ENCODE measurements at regions not wholly inside any gene's neighbourhood (a gene's known extent, or its start where the extent isn't known, plus 50 kb on each side); places are given as distances from the start of the nearest gene placed in this dataset.

DNA sequence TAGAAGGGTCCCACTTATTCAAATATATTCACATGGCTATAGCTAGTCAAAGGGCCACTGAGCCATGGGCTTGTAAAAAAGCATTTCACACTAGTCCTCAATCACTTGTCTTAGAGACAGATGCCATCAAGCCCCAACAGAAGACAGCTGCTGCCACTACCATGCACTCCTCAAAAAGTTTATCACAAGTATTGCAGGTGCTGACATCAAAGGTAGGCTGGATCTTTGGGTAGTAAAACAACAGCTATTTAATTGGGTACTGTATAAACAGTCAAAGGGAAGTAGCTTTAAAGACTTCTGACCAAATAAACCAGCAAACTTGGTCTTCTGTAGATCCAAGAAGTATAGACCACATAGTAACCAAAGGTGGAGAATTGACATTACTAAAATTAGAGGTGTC, 59.2 kb upstream of the FER start:
- Histone ChIP-seq H2AFZ (no peak overlapping the region), H3K27ac (ENCODE audit: low read depth) (0 out of 2 replicates have a peak overlapping the region, but pooled peaks have one; percentile 17), H3K79me2 (replicated peaks; ENCODE audit: insufficient read depth) (no peaks in the 10 kb centered on the region), H3K4me2 (no peak overlapping the region), H3K36me3 (ENCODE audit: insufficient read depth) (no peaks in the 10 kb centered on the region), H3K9me2 (ENCODE audit: insufficient read depth) (peaks cover 8% of the 10 kb centered on the region; the same call in 1 of the 2 replicates), H3K4me3 (no peak overlapping the region), H3F3A (replicated peaks; ENCODE audit: low read depth) (no peaks in the 10 kb centered on the region), H3K4me1 (ENCODE audit: insufficient read depth) (peaks cover 22% of the 10 kb centered on the region), H3K27me3 (ENCODE audit: insufficient read depth) (no peaks in the 10 kb centered on the region), H4K20me1 (replicated peaks; ENCODE audit: insufficient read depth) (no peaks in the 10 kb centered on the region)
- Mint-ChIP-seq H3K27ac (no peak overlapping the region), H3K9me3 (no peaks in the 10 kb centered on the region; the same call in 2 of the 3 replicates), H3K4me1 (peaks cover 31% of the 10 kb centered on the region), H3K27me3 (ENCODE audit: insufficient read depth, low read depth, poor library complexity) (peaks cover 4% of the 10 kb centered on the region), H3K4me3 (no peak overlapping the region), H3K36me3 (ENCODE audit: low read depth) (no peaks in the 10 kb centered on the region; the same call in 1 of the 3 replicates)
- ATAC-seq (no peak), DNase-seq (ENCODE audit: low spot score) (no peak)
- TF ChIP-seq EZH2phosphoT487 (IDR thresholded peaks at IDR 0.05; ENCODE audit: unreplicated experiment): no peak
- TF ChIP-seq EZH2 (IDR thresholded peaks at IDR 0.05; ENCODE audit: low read depth, unreplicated experiment): no peak
- TF ChIP-seq, protein P1, sequence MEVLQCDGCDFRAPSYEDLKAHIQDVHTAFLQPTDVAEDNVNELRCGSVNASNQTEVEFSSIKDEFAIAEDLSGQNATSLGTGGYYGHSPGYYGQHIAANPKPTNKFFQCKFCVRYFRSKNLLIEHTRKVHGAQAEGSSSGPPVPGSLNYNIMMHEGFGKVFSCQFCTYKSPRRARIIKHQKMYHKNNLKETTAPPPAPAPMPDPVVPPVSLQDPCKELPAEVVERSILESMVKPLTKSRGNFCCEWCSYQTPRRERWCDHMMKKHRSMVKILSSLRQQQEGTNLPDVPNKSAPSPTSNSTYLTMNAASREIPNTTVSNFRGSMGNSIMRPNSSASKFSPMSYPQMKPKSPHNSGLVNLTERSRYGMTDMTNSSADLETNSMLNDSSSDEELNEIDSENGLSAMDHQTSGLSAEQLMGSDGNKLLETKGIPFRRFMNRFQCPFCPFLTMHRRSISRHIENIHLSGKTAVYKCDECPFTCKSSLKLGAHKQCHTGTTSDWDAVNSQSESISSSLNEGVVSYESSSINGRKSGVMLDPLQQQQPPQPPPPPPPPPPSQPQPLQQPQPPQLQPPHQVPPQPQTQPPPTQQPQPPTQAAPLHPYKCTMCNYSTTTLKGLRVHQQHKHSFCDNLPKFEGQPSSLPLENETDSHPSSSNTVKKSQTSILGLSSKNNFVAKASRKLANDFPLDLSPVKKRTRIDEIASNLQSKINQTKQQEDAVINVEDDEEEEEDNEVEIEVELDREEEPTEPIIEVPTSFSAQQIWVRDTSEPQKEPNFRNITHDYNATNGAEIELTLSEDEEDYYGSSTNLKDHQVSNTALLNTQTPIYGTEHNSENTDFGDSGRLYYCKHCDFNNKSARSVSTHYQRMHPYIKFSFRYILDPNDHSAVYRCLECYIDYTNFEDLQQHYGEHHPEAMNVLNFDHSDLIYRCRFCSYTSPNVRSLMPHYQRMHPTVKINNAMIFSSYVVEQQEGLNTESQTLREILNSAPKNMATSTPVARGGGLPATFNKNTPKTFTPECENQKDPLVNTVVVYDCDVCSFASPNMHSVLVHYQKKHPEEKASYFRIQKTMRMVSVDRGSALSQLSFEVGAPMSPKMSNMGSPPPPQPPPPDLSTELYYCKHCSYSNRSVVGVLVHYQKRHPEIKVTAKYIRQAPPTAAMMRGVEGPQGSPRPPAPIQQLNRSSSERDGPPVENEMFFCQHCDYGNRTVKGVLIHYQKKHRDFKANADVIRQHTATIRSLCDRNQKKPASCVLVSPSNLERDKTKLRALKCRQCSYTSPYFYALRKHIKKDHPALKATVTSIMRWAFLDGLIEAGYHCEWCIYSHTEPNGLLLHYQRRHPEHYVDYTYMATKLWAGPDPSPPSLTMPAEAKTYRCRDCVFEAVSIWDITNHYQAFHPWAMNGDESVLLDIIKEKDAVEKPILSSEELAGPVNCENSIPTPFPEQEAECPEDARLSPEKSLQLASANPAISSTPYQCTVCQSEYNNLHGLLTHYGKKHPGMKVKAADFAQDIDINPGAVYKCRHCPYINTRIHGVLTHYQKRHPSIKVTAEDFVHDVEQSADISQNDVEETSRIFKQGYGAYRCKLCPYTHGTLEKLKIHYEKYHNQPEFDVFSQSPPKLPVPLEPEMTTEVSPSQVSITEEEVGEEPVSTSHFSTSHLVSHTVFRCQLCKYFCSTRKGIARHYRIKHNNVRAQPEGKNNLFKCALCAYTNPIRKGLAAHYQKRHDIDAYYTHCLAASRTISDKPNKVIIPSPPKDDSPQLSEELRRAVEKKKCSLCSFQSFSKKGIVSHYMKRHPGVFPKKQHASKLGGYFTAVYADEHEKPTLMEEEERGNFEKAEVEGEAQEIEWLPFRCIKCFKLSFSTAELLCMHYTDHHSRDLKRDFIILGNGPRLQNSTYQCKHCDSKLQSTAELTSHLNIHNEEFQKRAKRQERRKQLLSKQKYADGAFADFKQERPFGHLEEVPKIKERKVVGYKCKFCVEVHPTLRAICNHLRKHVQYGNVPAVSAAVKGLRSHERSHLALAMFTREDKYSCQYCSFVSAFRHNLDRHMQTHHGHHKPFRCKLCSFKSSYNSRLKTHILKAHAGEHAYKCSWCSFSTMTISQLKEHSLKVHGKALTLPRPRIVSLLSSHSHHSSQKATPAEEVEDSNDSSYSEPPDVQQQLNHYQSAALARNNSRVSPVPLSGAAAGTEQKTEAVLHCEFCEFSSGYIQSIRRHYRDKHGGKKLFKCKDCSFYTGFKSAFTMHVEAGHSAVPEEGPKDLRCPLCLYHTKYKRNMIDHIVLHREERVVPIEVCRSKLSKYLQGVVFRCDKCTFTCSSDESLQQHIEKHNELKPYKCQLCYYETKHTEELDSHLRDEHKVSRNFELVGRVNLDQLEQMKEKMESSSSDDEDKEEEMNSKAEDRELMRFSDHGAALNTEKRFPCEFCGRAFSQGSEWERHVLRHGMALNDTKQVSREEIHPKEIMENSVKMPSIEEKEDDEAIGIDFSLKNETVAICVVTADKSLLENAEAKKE (CRISPR knock-in tag; IDR thresholded peaks at IDR 0.05): no peak
- TF ChIP-seq, protein P2, sequence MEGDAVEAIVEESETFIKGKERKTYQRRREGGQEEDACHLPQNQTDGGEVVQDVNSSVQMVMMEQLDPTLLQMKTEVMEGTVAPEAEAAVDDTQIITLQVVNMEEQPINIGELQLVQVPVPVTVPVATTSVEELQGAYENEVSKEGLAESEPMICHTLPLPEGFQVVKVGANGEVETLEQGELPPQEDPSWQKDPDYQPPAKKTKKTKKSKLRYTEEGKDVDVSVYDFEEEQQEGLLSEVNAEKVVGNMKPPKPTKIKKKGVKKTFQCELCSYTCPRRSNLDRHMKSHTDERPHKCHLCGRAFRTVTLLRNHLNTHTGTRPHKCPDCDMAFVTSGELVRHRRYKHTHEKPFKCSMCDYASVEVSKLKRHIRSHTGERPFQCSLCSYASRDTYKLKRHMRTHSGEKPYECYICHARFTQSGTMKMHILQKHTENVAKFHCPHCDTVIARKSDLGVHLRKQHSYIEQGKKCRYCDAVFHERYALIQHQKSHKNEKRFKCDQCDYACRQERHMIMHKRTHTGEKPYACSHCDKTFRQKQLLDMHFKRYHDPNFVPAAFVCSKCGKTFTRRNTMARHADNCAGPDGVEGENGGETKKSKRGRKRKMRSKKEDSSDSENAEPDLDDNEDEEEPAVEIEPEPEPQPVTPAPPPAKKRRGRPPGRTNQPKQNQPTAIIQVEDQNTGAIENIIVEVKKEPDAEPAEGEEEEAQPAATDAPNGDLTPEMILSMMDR (conservative IDR thresholded peaks at IDR 0.05; ENCODE audit: low read depth in 2 of 2): no peak
- TF ChIP-seq JUNB (IDR thresholded peaks at IDR 0.05; ENCODE audit: unreplicated experiment): no peak
- no peak for TF ChIP-seq ZNF331 (CRISPR knock-in tag; IDR thresholded peaks at IDR 0.05; ENCODE audit: low read depth)
- TF ChIP-seq ZNF114 (CRISPR knock-in tag; IDR thresholded peaks at IDR 0.05): no peak
- TF ChIP-seq STAT1 (IDR thresholded peaks at IDR 0.05; ENCODE audit: unreplicated experiment): no peak

Measured in GM23338 (cell line).